Testis (tissue), 2 donors: ENCODE measurements at regions not wholly inside any gene's neighbourhood (a gene's known extent, or its start where the extent isn't known, plus 50 kb on each side); places are given as distances from the start of the nearest gene placed in this dataset.

Experiments used
- DNase-seq: peaks from one replicate; pipeline ENCODE4 v3.0.0-alpha.2; 2019
- H3K27ac ChIP-seq, 2 donors: fragments of 200-600 bp; sonication (generic); one replicate each; pipeline ENCODE4 v1.5.1; 2019
- H3K27me3 ChIP-seq: fragments of 200-600 bp; sonication (generic); one replicate; pipeline ENCODE4 v1.5.1; 2019
- H3K36me3 ChIP-seq: fragments of 200-600 bp; sonication (generic); one replicate; pipeline ENCODE4 v1.5.1; 2017; ENCODE audit warnings: low read depth; ENCODE audit errors: missing control alignments
- H3K4me1 ChIP-seq: fragments of 200-600 bp; sonication (generic); one replicate; pipeline ENCODE4 v1.5.1; 2019
- H3K4me3 ChIP-seq, 2 donors: fragments of 200-600 bp; sonication (generic); one replicate each; pipeline ENCODE4 v1.5.1; 2017 to 2019
- H3K9me3 ChIP-seq: fragments of 200-600 bp; sonication (generic); one replicate; pipeline ENCODE4 v1.5.1; 2017
- POLR2A ChIP-seq: fragments of 450-650 bp; IDR thresholded peaks from one replicate; pipeline ENCODE4 v1.6.1; 2017; ENCODE audit warnings: antibody characterized with exemption, mild to moderate bottlenecking, moderate library complexity
- WGBS, 2 donors: methylation state at CpG; one replicate each; pipeline ENCODE4 v1.1.5; 2018; 5-methylcytosine and 5-hydroxymethylcytosine counted together
- intact Hi-C: fragments of 100-400 bp; cut with DNase I; formaldehyde crosslinking; loops from one replicate; pipeline ENCODE4 v1.15.1; 2023; ENCODE audit warnings: low total_unique reads
- TF ChIP-seq, protein P1 (sequence below), 3 experiments: fragments of 450-650 bp in 2 of 3; fragments of 200-600 bp in 1 of 3; sonication (generic) in 1 of 3; IDR thresholded peaks; one replicate each; pipeline ENCODE4 v1.5.1; 2016 to 2019; ENCODE audit warnings: antibody characterized with exemption in 3 of 3, mild to moderate bottlenecking in 2 of 3, moderate library complexity in 1 of 3

DNA sequence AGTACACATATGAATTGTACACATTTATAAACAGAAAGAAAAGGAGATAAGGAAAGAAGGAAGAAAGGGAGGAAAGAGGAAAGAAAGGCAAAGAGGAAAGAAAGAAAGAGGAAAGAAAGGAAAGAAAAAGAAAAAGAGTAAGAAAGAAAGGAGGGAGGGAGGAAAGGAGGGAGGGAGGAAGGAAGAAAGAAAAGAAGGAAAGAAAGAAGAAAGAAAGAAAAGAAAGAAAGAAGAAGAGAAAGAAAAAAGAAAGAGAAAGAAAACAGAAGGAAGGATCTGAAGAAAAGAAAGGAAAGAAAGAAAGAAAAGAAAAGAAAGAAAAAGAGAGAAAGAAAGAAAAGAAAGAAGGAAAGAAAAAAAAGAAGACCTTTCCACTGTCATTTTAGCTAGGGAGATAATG lies 571.4 kb upstream of the SALL1 start:
- H3K4me1 ChIP-seq: no peaks in the 10 kb centered on the region
- no peak for DNase-seq
- TF ChIP-seq POLR2A: no peak
- TF ChIP-seq, protein P1, sequence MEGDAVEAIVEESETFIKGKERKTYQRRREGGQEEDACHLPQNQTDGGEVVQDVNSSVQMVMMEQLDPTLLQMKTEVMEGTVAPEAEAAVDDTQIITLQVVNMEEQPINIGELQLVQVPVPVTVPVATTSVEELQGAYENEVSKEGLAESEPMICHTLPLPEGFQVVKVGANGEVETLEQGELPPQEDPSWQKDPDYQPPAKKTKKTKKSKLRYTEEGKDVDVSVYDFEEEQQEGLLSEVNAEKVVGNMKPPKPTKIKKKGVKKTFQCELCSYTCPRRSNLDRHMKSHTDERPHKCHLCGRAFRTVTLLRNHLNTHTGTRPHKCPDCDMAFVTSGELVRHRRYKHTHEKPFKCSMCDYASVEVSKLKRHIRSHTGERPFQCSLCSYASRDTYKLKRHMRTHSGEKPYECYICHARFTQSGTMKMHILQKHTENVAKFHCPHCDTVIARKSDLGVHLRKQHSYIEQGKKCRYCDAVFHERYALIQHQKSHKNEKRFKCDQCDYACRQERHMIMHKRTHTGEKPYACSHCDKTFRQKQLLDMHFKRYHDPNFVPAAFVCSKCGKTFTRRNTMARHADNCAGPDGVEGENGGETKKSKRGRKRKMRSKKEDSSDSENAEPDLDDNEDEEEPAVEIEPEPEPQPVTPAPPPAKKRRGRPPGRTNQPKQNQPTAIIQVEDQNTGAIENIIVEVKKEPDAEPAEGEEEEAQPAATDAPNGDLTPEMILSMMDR (IDR thresholded peaks at IDR 0.05): no peak
- no peaks in the 10 kb centered on the region for H3K27me3 ChIP-seq
- H3K9me3 ChIP-seq: no peaks in the 10 kb centered on the region
- no peak overlapping the region for H3K4me3 ChIP-seq
- no peaks in the 10 kb centered on the region for H3K36me3 ChIP-seq
- intact Hi-C loops: no loop called here
- no peak overlapping the region for H3K27ac ChIP-seq

DNA sequence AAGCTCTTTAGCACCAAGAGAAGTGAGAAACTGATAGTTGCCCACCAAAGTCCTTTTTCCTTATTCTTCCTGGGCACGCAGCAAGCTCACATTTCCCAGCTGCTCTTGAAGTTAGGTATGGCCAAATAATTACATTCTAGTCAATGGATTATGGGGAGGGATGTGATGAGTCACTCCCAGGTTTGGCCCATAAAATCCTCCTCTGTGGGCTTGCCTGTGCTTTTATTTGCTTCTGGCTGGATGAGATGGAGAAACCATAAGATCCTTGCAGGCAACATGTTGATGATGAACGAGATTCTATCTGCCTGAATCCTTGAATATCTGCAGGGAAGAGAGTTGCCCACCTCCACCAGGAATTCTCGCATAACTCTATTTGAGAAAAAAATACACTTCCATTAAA lies 568.3 kb upstream of the SALL1 start:
- Histone ChIP-seq H3K4me3 (no peak overlapping the region), H3K4me1 (no peaks in the 10 kb centered on the region), H3K27ac (no peak overlapping the region), H3K9me3 (no peaks in the 10 kb centered on the region), H3K36me3 (no peaks in the 10 kb centered on the region), H3K27me3 (no peaks in the 10 kb centered on the region)
- 81 to 88% methylated on average over 3 of the region's 3 CpGs for whole genome bisulfite sequencing, 2 donors
- intact Hi-C loops: no loop called here
- no peak for TF ChIP-seq POLR2A
- TF ChIP-seq, protein P1 (IDR thresholded peaks at IDR 0.05): no peak
- no peak for DNase-seq

DNA sequence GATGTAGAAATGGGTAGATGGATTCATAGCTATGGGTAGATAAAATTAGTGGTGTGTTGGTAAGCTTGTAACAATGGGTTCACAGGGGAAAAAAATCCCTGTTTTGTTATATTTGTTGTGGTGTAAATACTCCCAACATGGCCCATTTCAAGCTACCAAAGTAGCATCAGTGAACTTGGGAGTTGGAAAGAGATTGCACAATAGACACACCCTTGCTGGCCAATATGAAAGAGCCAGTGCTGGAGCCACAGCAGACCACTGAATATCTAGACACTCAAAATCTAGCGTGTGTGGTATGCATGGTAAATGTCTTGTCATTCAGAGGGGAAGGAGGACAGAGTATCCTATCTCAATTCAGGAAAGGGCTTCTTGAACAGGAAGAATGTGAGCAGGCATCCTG lies 565.1 kb upstream of the SALL1 start:
- Histone ChIP-seq H3K27me3 (no peaks in the 10 kb centered on the region), H3K9me3 (no peaks in the 10 kb centered on the region), H3K4me3 (no peak overlapping the region), H3K27ac (no peak overlapping the region), H3K36me3 (no peaks in the 10 kb centered on the region), H3K4me1 (no peaks in the 10 kb centered on the region)
- TF ChIP-seq, protein P1 (IDR thresholded peaks at IDR 0.05): no peak
- no peak for TF ChIP-seq POLR2A
- 68 to 83% methylated on average over 1 of the region's 1 CpG for WGBS, 2 donors
- DNase-seq: no peak
- intact Hi-C loops: no loop called here

DNA sequence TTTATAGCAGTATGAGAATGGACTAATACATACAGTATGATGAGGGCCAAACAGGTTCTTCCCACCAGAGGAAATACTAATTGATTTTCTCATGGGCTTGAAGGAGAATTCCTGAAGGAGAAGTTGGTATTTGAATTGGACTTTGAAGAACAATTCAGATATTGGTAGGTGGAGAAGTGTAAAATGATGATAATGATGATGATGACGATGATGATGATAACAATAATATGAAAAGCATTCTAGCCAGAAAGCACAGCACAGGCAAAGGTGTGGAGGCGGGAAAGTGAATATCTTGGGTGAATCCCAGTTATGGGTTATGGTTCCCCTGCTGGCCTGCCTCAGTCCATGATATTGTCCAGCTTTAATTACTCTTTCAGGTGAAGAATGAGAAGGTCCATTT lies 562.4 kb upstream of the SALL1 start:
- Histone ChIP-seq H3K27ac (no peak overlapping the region), H3K36me3 (no peaks in the 10 kb centered on the region), H3K27me3 (no peaks in the 10 kb centered on the region), H3K4me1 (no peaks in the 10 kb centered on the region), H3K4me3 (no peak overlapping the region), H3K9me3 (no peaks in the 10 kb centered on the region)
- WGBS, 2 donors: 87 to 92% methylated on average over 2 of the region's 2 CpGs
- TF ChIP-seq POLR2A: no peak
- TF ChIP-seq, protein P1 (IDR thresholded peaks at IDR 0.05): no peak
- DNase-seq: no peak
- intact Hi-C loops: no loop called here

DNA sequence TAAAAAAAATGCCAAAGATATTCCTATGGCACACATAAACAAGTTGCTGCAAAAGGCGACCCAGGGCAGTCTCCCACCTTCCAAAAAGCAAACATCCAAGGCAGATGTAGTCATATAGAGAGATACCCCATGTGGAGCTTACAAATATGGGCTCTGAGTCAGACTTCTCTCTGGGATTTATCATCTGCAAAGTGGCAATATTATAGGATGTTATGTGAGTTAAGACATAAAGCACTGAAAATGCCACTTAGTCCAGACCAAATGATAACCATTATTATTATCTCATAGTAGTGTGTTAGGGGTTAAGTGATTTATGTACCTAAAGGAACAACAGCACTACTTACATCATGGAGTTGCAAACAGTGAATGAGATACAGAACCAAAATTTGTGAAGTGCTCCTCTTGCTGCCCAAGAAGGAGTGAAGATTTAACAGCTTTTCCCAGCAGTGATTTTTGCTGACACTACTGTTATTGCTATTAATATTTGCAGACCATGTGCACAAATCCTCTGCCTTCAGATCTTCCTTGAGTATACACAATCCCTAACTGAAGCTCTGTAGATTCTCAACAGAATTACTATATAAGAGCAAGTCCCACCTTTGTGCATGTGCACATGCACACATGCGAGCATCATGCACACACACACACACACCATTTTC lies 560.0 kb upstream of the SALL1 start:
- Histone ChIP-seq H3K27ac (no peak overlapping the region), H3K4me3 (no peak overlapping the region), H3K27me3 (no peaks in the 10 kb centered on the region), H3K4me1 (no peaks in the 10 kb centered on the region), H3K36me3 (no peaks in the 10 kb centered on the region), H3K9me3 (no peaks in the 10 kb centered on the region)
- no peak for DNase-seq
- TF ChIP-seq POLR2A: no peak
- TF ChIP-seq, protein P1 (IDR thresholded peaks at IDR 0.05): no peak
- WGBS, 2 donors: 95 to 96% methylated on average over 2 of the region's 2 CpGs
- intact Hi-C loops: no loop called here
